Natural killer cell treated with Interleukin-12 subunit alpha and Interleukin-12 subunit beta and Interleukin-15 and Interleukin-18, amount 100 ng/mL, for 72 hours (primary cell): ENCODE measurements at regions not wholly inside any gene's neighbourhood (a gene's known extent, or its start where the extent isn't known, plus 50 kb on each side); places are given as distances from the start of the nearest gene placed in this dataset.
"Not testable (repeated sequence)": the region's sequence is repeated elsewhere in the genome, so short reads cannot be mapped to it uniquely, and the experiment has no call there.

Experiments used
- ATAC-seq, 2 donors: fragments of 150-1000 bp; cut with Tn5 transposase in 1 of 2; sonication (Bioruptor Pico), chemical (Tn5 transposase) in 1 of 2; 2 replicates each; pipeline ENCODE4 v1.10.0; 2021
- DNase-seq: peaks from one replicate; pipeline ENCODE4 v3.0.0; 2022; ENCODE audit warnings: low spot score
- H3K27ac Mint-ChIP-seq, 2 donors: 1 replicate in 1 of 2; 2 replicates in 1 of 2; pipeline ENCODE4 v1.8.0; 2022; ENCODE audit warnings: mixed read lengths in 2 of 2, mild to moderate bottlenecking in 1 of 2, moderate library complexity in 1 of 2
- H3K27me3 Mint-ChIP-seq, 2 donors: 1 replicate in 1 of 2; 2 replicates in 1 of 2; pipeline ENCODE4 v1.8.0; 2022; ENCODE audit warnings: mixed read lengths in 2 of 2
- H3K36me3 Mint-ChIP-seq: one replicate; pipeline ENCODE4 v1.8.0; 2022; ENCODE audit warnings: mixed read lengths
- H3K4me1 Mint-ChIP-seq, 2 donors: 1 replicate in 1 of 2; 2 replicates in 1 of 2; pipeline ENCODE4 v1.8.0; 2022; ENCODE audit warnings: low read depth in 2 of 2, mixed read lengths in 2 of 2, mild to moderate bottlenecking in 1 of 2
- H3K4me3 Mint-ChIP-seq: one replicate; pipeline ENCODE4 v1.8.0; 2022; ENCODE audit warnings: mixed read lengths
- H3K9me3 Mint-ChIP-seq: 2 replicates; pipeline ENCODE4 v1.8.0; 2022; ENCODE audit warnings: mixed read lengths

DNA sequence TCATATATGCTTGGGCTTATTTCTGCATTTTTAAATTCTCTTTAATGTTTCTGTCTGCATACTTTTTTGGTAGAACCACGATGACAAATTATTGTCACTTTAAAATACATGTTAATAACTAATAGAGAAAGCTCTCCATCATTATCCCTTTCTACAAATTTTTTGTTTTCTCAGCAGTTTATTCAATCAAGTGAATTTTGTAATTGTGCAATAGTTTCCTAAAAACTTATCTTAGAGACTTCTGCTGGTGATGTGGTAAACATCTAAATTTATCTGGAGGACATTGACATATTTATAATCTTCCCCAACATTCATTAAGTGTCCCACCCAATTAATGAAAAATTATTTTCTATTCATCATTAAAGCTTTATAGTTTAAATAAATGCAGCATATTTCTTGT is 215.3 kb downstream of the MEX3B start:
- no peak overlapping the region for H3K4me3 Mint-ChIP-seq
- no peaks in the 10 kb centered on the region for H3K36me3 Mint-ChIP-seq
- DNase-seq (no peak), ATAC-seq (no peak)
- peaks cover 4 to 11% of the 10 kb centered on the region in 2 donors for H3K27me3 Mint-ChIP-seq
- H3K9me3 Mint-ChIP-seq, result peaks cover 3% of the 10 kb centered on the region
- no peaks in the 10 kb centered on the region for H3K4me1 Mint-ChIP-seq
- no peak overlapping the region for H3K27ac Mint-ChIP-seq

DNA sequence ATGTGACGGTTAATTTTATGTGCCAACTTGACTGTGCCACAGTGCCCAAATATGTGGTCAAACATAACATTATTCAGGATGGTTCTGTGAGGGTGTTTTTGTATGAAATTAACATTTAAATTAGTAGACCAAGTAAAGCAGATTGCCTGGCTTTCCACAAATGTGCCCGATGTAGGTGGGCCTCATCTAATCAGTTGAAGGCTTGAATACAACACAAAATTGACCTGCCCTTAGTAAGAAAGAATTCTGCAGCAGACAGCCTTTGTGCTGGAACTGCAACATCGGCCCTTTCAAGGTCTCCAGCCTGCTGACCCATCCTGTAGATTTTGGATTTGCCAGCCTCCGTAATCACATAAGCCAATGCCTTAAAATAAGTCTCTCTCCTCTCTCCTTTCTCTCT is 215.9 kb downstream of the MEX3B start:
- no peak for DNase-seq
- ATAC-seq, result no peak
- Mint-ChIP-seq H3K27me3 (peaks cover 4 to 16% of the 10 kb centered on the region in 2 donors), H3K9me3 (peaks cover 3% of the 10 kb centered on the region), H3K27ac (no peak overlapping the region), H3K4me3 (no peak overlapping the region), H3K36me3 (no peaks in the 10 kb centered on the region), H3K4me1 (no peaks in the 10 kb centered on the region)

DNA sequence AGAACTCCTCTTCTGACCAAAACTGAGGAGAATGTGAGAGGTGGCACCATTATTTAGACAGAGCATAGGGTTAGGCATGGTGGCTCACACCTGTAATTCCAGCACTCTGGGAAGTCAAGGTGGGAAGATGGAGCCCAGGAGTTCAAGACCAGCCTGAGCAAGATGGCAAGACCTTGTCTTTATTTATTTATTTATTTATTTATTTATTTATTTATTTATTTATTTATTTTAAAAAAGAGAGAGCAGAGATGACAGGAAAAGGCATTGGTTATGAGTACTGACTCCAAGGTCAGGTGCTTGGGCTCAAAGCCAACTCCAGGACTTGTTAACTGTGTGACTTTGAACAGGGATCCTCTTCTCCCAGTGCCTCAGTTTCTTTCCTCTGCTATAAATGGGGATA is 217.7 kb downstream of the MEX3B start:
- Mint-ChIP-seq H3K4me1 (no peaks in the 10 kb centered on the region), H3K9me3 (peaks cover 3% of the 10 kb centered on the region), H3K4me3 (no peak overlapping the region), H3K36me3 (no peaks in the 10 kb centered on the region), H3K27ac (no peak overlapping the region), H3K27me3 (peaks cover 4 to 16% of the 10 kb centered on the region in 2 donors)
- DNase-seq, result no peak
- ATAC-seq, result no peak

DNA sequence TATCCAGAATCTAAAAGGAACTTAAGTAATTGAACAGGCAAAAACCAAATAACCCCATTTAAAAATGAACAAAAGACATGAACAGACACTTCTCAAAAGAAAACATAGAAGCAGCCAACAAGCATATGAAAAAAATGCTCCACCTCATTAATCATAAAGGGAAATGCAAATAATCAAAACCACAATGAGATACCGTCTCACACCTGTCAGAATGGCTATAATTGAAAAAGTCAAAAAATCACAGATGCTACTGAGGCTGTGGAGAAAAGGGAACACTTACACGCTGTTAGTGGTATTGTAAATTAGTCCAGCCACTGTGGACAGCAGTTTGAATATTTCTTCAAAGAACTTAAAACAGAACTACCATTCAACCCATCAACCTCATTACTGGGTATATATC is 220.7 kb downstream of the MEX3B start:
- Mint-ChIP-seq H3K27me3 (peaks cover 6 to 15% of the 10 kb centered on the region in 2 donors), H3K4me1 (no peaks in the 10 kb centered on the region), H3K4me3 (no peak overlapping the region), H3K9me3 (peaks cover under 1% of the 10 kb centered on the region), H3K36me3 (no peaks in the 10 kb centered on the region), H3K27ac (no peak overlapping the region)
- ATAC-seq (no peak), DNase-seq (no peak)

DNA sequence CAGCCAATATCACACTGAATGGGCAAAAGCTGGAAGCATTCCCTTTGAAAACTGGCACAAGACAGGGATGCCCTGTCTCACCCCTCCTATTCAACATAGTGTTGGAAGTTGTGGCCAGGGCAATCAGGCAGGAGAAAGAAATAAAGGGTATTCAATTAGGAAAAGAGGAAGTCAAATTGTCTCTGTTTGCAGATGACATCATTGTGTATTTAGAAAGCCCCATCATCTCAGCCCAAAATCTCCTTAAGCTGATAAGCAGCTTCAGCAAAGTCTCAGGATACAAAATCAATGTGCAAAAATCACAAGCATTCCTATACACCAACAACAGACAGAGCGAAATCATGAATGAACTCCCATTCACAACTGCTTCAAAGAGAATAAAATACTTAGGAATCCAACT is 223.2 kb downstream of the MEX3B start:
- H3K4me1 Mint-ChIP-seq, H3K9me3 Mint-ChIP-seq, H3K36me3 Mint-ChIP-seq, ATAC-seq, DNase-seq, H3K27ac Mint-ChIP-seq, H3K4me3 Mint-ChIP-seq: not testable (repeated sequence)
- H3K27me3 Mint-ChIP-seq, result peaks cover 5 to 25% of the 10 kb centered on the region in 2 donors

DNA sequence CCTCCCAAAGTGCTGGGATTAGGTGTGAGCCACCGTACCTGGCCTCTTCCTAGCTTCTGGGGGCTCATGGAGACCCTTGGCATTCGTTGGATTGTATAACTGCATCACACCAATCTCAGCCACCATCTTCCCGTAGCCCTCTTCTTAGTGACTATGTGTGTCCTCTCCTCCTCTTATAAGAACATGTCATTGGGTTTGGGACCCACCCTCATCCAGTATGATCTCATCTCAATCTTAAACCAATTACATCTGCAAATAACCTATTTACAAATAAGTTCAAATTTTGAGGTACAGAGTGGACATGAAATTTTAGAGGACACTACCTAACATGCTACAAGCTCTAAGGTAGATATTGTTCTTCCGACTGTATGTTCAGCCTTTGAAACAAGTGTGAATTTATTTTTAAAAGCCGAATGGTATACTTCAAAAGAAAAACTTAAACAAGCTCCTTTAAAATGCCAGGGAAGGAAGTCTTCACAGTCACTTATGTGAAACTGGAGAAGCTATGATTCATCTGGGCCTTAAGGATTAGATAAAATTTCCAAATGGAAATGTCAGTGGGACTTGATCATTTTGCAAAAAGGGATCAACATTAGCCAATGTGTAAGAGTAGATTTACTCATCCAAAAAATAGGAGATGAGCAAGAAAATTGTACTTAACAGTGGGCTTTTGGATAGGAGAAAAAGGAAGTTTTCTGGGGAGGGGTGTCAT is 225.7 kb downstream of the MEX3B start:
- Mint-ChIP-seq H3K4me1 (no peaks in the 10 kb centered on the region), H3K4me3 (no peak overlapping the region), H3K36me3 (no peaks in the 10 kb centered on the region), H3K27me3 (peaks cover 8 to 17% of the 10 kb centered on the region in 2 donors), H3K27ac (no peak overlapping the region), H3K9me3 (no peaks in the 10 kb centered on the region)
- no peak for DNase-seq
- no peak for ATAC-seq

DNA sequence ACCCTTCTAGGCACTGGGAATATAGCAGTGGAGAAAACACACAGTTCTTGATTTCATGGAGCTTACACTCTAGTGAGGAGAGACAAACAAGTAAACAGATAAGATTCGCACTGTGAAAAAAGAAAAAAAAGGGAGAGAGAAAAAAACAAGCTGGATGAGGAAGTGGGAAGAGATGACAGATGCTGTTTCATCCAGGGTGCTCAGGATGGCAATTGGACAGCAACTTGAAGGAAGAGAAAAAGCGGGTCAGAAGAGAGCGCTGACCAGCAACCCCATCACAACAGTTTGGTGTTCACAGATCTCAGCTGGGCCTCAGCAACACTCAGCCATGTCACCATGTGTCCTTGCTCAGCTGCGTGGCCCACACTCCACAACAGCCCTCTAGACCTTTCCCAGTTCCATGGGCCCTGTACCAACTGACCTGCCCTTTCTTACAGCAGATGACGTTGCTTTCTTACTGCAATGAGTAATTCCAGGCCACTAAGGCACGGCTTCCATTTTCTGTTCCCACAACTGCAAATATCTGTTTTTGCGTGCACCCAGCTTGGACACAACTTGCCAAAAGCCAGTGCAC is 230.8 kb downstream of the MEX3B start:
- peaks cover 9 to 26% of the 10 kb centered on the region in 2 donors for H3K27me3 Mint-ChIP-seq
- no peak overlapping the region for H3K27ac Mint-ChIP-seq
- no peak for ATAC-seq
- H3K4me3 Mint-ChIP-seq, result no peak overlapping the region
- no peak for DNase-seq
- no peaks in the 10 kb centered on the region for H3K36me3 Mint-ChIP-seq
- no peaks in the 10 kb centered on the region for H3K9me3 Mint-ChIP-seq
- H3K4me1 Mint-ChIP-seq, result no peaks in the 10 kb centered on the region

DNA sequence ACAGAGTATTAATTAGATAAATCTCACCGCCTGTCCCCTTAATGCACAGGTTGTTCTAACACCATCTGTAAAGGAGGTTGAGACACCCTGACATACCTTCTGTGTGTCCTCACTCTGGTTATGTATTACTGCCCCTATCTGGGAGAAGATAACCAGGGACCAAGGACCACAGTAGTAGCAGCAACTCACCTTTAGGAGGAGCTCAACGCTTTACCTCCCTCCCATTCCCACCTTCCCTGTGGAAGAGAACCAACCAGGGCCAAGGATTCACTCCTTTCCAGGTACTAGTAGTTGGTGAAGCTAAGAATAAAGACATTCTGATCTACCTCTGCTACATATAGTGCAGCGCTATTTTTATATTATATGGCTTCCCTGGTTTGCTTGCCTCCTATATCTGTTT is 232.6 kb downstream of the MEX3B start:
- Mint-ChIP-seq H3K4me3 (no peak overlapping the region), H3K4me1 (no peaks in the 10 kb centered on the region), H3K27me3 (peaks cover 9 to 23% of the 10 kb centered on the region in 2 donors), H3K27ac (no peak overlapping the region), H3K9me3 (no peaks in the 10 kb centered on the region), H3K36me3 (no peaks in the 10 kb centered on the region)
- no peak for ATAC-seq
- DNase-seq, result no peak

DNA sequence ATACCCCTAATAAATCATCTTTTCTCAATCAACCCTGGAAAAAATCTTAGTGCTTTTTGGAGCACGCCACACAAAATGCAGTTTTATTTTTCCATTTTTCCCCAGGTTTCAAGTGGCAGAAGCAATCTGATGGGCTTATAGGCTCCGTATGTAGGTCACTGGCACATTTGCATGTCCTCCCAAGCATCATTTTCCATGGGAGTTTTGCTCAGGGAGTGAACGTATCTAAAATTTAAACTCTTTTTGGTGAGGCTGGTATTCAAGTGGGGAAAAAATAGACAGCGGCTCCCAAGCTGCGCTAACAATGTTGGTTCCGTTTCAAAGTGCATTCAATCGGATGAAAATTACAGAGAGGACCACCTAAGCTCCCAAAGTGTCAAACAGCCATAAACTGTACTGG is 233.4 kb downstream of the MEX3B start:
- DNase-seq, result no peak
- peaks cover 7 to 25% of the 10 kb centered on the region in 2 donors for H3K27me3 Mint-ChIP-seq
- ATAC-seq, result no peak
- H3K27ac Mint-ChIP-seq, result no peak overlapping the region
- H3K4me1 Mint-ChIP-seq, result no peaks in the 10 kb centered on the region
- no peak overlapping the region for H3K4me3 Mint-ChIP-seq
- no peaks in the 10 kb centered on the region for H3K9me3 Mint-ChIP-seq
- H3K36me3 Mint-ChIP-seq, result no peaks in the 10 kb centered on the region

DNA sequence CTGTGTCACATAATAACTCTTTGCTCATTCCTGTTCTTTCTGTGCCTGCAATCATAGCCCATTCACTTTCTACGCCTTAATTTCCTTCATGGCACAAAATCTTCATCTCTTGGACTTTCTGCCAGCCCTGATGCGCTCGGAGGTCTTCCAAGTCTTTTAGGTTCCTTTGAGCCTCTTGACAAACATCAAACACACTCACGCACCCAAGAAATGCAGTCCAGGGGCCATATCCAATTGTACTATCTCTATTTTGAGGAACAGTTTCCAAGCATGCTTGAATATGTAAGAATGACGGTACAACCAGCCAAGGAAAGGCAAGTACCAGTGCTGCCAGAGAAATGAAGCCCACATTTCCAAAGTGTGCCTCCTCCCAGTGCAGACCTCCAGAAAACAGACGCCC is 234.1 kb downstream of the MEX3B start:
- DNase-seq (no peak), ATAC-seq (no peak)
- H3K9me3 Mint-ChIP-seq, result no peaks in the 10 kb centered on the region
- no peak overlapping the region for H3K4me3 Mint-ChIP-seq
- peaks cover 6 to 29% of the 10 kb centered on the region in 2 donors for H3K27me3 Mint-ChIP-seq
- H3K36me3 Mint-ChIP-seq, result no peaks in the 10 kb centered on the region
- H3K27ac Mint-ChIP-seq, result no peak overlapping the region
- H3K4me1 Mint-ChIP-seq, result no peaks in the 10 kb centered on the region

DNA sequence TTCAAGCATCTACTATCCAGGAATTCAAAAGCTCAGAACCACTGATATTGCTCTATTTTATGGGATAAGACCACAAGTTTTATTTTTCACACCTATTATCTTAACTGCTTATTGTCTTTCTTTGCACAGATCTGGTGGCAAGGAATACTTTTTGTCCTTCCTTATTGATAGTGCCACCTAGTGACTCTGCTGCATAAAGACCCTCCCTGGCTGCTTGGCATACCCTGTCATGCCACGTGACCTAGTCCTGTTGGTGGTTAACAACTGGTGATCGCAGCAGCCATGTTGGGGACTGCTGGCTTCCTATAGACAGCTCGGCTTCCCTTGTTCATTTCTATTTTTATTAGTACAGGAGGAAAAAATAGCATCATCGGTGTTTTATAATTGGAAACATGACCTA is 236.3 kb downstream of the MEX3B start:
- no peak overlapping the region for H3K4me3 Mint-ChIP-seq
- no peak for ATAC-seq
- no peak for DNase-seq
- no peaks in the 10 kb centered on the region for H3K36me3 Mint-ChIP-seq
- peaks cover 6 to 30% of the 10 kb centered on the region in 2 donors for H3K27me3 Mint-ChIP-seq
- H3K9me3 Mint-ChIP-seq, result no peaks in the 10 kb centered on the region
- H3K27ac Mint-ChIP-seq, result no peak overlapping the region
- H3K4me1 Mint-ChIP-seq, result no peaks in the 10 kb centered on the region

DNA sequence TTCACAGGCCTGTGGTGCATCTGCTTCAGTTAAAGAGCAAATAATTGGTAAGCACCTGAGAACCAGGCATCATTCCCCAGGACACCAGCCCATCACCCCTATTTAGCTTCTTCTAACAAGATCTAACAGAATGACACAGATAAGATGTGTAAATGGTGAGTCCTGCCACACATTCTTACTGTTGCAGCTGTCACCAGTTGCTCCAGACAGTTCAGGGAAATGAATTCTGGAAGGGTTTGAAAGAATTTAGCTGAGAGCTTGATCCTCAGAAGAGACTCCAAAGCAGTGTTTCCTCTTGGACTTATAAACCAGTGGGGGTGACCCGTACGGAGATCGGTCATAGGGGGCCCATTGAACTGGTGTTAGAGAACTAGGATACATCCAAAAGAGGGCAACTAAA is 238.0 kb downstream of the MEX3B start:
- H3K27me3 Mint-ChIP-seq, result peaks cover 6 to 22% of the 10 kb centered on the region in 2 donors

DNA sequence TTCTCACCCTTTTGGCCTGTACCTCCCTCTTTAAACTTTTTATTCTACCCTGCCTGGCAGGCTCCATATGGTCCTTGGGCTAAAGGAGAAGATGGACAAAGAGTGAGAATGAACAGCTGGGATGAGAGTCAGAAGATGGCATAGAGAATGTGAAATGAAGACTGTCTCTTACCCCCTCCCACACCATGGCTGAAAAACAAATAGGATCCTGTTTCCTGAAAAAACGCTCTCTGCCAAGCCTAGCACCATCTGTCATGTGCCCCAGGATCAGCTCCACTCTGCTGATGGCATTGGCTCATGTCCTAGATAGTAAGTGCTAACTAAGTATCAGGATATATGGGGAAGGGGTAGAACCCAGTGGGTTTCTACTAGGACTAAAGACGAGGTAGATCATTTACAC is 238.6 kb downstream of the MEX3B start:
- Mint-ChIP-seq H3K36me3 (no peaks in the 10 kb centered on the region), H3K4me3 (no peak overlapping the region), H3K4me1 (no peaks in the 10 kb centered on the region), H3K9me3 (no peaks in the 10 kb centered on the region), H3K27me3 (peaks cover 6 to 22% of the 10 kb centered on the region in 2 donors), H3K27ac (no peak overlapping the region)
- no peak for DNase-seq
- ATAC-seq, result no peak

More for the DNA sequence above, 238.0 kb downstream of the MEX3B start:
- no peak overlapping the region for H3K27ac Mint-ChIP-seq
- no peak overlapping the region for H3K4me3 Mint-ChIP-seq
- DNase-seq (no peak), ATAC-seq (no peak)
- H3K4me1 Mint-ChIP-seq, result no peaks in the 10 kb centered on the region
- H3K36me3 Mint-ChIP-seq, result no peaks in the 10 kb centered on the region
- no peaks in the 10 kb centered on the region for H3K9me3 Mint-ChIP-seq

DNA sequence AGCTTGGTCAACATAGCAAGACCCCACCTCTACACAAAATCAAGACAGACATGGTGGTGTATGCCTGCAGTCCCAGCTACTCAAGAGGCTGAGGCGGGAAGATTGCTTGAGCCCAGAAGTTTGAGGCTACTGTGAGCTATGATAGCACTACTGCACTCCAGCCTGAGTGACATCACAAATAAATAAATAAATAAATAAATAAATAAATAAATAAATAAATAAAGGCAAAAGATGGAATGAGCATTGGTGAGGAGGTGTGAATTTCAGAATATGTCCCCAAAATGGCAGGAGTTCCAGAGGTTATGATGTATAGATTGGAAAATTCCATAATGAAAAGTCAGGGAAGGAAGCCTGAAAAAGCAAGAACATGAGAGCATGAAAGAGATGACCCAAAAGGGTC is 249.9 kb downstream of the MEX3B start:
- no peaks in the 10 kb centered on the region for H3K4me1 Mint-ChIP-seq
- no peaks in the 10 kb centered on the region for H3K9me3 Mint-ChIP-seq
- no peak for DNase-seq
- no peak for ATAC-seq
- H3K4me3 Mint-ChIP-seq, result no peak overlapping the region
- H3K36me3 Mint-ChIP-seq, result no peaks in the 10 kb centered on the region
- H3K27me3 Mint-ChIP-seq, result peaks cover 0 to 7% of the 10 kb centered on the region in 2 donors
- no peak overlapping the region for H3K27ac Mint-ChIP-seq

DNA sequence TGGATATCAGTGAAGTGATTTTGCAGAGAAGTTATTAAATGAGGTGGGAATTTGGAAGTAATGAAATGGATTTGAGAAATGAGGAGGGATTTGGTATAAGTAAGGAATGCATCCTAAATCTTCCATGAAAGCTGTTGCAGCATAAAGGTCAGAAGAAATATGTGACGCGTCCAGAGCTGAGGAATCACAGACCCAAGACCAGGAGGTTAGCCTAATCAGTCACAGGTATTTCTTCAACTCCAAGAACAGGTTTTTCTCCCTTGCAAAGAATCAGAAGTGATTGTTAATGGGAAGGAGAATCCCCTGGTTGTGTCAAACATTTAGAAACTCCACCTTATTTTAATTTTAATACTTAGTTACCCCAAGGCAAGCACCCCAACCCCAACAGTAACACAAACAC is 253.2 kb downstream of the MEX3B start:
- Mint-ChIP-seq H3K27ac (no peak overlapping the region), H3K4me3 (no peak overlapping the region), H3K4me1 (no peaks in the 10 kb centered on the region), H3K9me3 (no peaks in the 10 kb centered on the region), H3K27me3 (peaks cover 4 to 19% of the 10 kb centered on the region in 2 donors), H3K36me3 (no peaks in the 10 kb centered on the region)
- DNase-seq (no peak), ATAC-seq (no peak)
